DMS153 (cell line): ENCODE measurements at regions not wholly inside any gene's neighbourhood (a gene's known extent, or its start where the extent isn't known, plus 50 kb on each side); places are given as distances from the start of the nearest gene placed in this dataset.
"Not testable (repeated sequence)": the region's sequence is repeated elsewhere in the genome, so short reads cannot be mapped to it uniquely, and the experiment has no call there.

Experiments used
- DNase-seq: peaks from one replicate; lab custom pipeline; 2025; lab: John Stamatoyannopoulos, UW

- DNase-seq: no peak
Measured at GRCh38 chr6:154921482-154921881, 73.6 kb upstream of the TIAM2 start.

- no peak for DNase-seq
Measured at GRCh38 chr6:154923199-154923869, 71.8 kb upstream of the TIAM2 start.

- no peak for DNase-seq
Measured at GRCh38 chr6:154925130-154925529, 70.0 kb upstream of the TIAM2 start.

- no peak for DNase-seq
Measured at GRCh38 chr6:154926366-154926765, 68.7 kb upstream of the TIAM2 start.

GRCh38 chr6:154928325-154928922 lies 66.7 kb upstream of the TIAM2 start:
- peak; percentile 1 for DNase-seq

- DNase-seq: no peak
Measured at GRCh38 chr6:154930451-154930851, 64.7 kb upstream of the TIAM2 start.

GRCh38 chr6:154931711-154932424 lies 63.2 kb upstream of the TIAM2 start:
- no peak for DNase-seq

DNA sequence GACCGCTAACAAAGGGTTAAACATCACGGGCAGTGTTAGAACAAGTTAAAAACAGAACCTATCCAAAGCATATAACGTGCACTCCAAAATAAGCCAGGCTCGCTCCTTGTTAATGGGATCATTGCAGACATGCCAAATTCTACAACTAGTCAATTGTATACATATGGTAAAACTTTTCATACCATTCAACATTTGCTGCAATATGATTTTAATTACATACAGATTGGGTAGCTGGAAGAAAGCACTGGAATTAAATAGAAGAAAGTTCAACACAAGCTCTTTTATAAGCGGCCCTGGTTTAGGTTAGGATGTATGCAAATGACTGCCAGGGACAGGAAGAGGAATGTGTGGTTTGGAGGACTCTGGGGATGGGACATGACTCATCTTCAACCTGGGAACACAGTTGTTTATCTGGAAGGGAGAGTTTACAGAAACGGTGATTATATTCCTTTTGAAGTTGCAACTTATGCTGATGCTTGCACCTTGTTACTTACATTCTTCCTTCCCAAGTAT lies 62.5 kb upstream of the TIAM2 start:
- no peak for DNase-seq

GRCh38 chr6:154933181-154933827 lies 61.8 kb upstream of the TIAM2 start:
- DNase-seq: no peak

GRCh38 chr6:154937306-154938220 lies 57.6 kb upstream of the TIAM2 start:
- DNase-seq: no peak

DNA sequence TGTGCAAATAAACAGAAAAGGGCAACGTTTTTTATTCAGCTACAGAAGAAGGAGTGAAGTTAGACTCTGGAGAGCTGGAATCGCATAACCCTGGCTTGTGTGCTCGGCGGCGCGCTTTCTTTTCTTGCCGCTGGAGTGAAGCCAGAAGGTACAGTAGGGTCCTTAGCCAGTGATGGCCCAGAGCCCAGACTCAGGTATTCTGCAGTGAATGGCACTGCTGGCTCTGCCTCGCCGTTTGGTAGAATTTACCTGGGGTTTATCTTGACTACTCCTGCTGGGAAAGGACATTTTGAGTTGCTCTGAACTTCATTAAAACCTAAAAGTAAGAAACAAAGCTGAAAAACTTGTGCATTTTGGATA lies 56.9 kb upstream of the TIAM2 start:
- no peak for DNase-seq

DNA sequence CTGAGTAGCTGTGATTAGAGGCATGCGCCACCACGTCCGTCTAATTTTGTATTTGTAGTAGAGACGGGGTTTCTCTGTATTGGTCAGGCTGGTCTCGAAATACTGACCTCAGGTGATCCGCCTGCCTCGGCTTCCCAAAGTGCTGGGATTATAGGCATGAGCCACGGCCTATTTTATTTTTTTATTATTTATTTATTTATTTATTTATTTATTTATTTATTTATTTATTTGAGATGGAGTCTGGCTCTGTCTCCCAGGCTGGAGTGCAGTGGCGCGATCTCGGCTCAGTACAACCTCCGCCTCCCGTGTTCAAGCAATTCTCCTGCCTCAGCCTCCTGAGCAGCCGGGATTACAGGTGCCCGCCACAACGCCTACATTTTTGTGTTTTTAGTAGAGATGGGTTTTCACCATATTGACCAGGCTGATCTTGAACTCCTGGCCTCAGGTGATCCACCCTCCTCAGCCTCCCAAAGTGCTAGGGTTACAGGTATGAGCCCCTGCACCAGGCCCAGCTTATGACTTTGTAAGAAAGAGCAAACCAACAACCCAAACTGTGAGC lies 56.3 kb upstream of the TIAM2 start:
- DNase-seq: not testable (repeated sequence)

- no peak for DNase-seq
Measured at GRCh38 chr6:154942770-154943169, 52.3 kb upstream of the TIAM2 start.

GRCh38 chr6:154945271-154945890 lies 49.7 kb upstream of the TIAM2 start:
- no peak for DNase-seq
